Psoas muscle (tissue), 7 donors: ENCODE measurements at regions not wholly inside any gene's neighbourhood (a gene's known extent, or its start where the extent isn't known, plus 50 kb on each side); places are given as distances from the start of the nearest gene placed in this dataset.

Experiments
- ATAC-seq, 4 donors: fragments of 200-7000 bp; cut with Tn5 transposase; one replicate each; pipeline ENCODE4 v1.9.1; 2020; ENCODE audit warnings: moderate library complexity in 3 of 4, mild to moderate bottlenecking in 2 of 4
- DNase-seq, 2 donors: peaks; one replicate each; pipeline ENCODE4 v3.0.0-alpha.2; 2020
- H3K27ac ChIP-seq: fragments of 200-600 bp; one replicate; pipeline ENCODE4 v1.8.0; 2022
- H3K27me3 ChIP-seq, 3 donors: fragments of 200-600 bp in 1 of 3; one replicate each; pipeline versions ENCODE4 v1.6.1 to v1.8.0; 2013 to 2022; ENCODE audit warnings: low read length in 2 of 3, mild to moderate bottlenecking in 2 of 3, moderate library complexity in 1 of 3; ENCODE audit not compliant: insufficient read depth in 3 of 3
- H3K36me3 ChIP-seq, 2 donors: fragments of 200-600 bp in 1 of 2; one replicate each; pipeline versions ENCODE4 v1.6.1 to v1.8.0; 2013 to 2022; ENCODE audit warnings: low read depth in 1 of 2, mild to moderate bottlenecking in 1 of 2, moderate library complexity in 1 of 2; ENCODE audit not compliant: insufficient read depth in 1 of 2
- H3K4me1 ChIP-seq: fragments of 200-600 bp; one replicate; pipeline ENCODE4 v1.8.0; 2022
- H3K4me3 ChIP-seq: fragments of 200-600 bp; one replicate; pipeline ENCODE4 v1.8.0; 2022; ENCODE audit warnings: mild to moderate bottlenecking
- H3K9me3 ChIP-seq: fragments of 200-600 bp; one replicate; pipeline ENCODE4 v1.8.0; 2022
- CTCF ChIP-seq: fragments of 200-600 bp; IDR thresholded peaks from one replicate; pipeline ENCODE4 v1.8.0; 2022; ENCODE audit warnings: antibody characterized with exemption
- WGBS, 3 donors: extraction: QIAGEN DNeasy Blood & Tissue Kit; methylation state at CpG; one replicate each; pipeline versions ENCODE4 v1.1.6 to v1.1.7; 2013; 5-methylcytosine and 5-hydroxymethylcytosine counted together
- intact Hi-C, 2 donors: fragments of 100-400 bp; cut with DNase I; formaldehyde crosslinking; loops; one replicate each; pipeline versions ENCODE4 v1.11.0 to v1.14.2; 2022
- donor health status: healthy with polysubstance abuse.
- donor health status: DM: no; HTN: no; CAD: no; lungs with moderate emphysema.
- donor health status: Bipolar disorder and iron deficiency.
- donor health status: healthy.
- donor health status: DM: yes; HTN: yes; CAD: no.
- donor health status: DM: no; HTN: no; CAD: no.
- donor health status: DM: yes; HTN: yes; CAD: no.

DNA sequence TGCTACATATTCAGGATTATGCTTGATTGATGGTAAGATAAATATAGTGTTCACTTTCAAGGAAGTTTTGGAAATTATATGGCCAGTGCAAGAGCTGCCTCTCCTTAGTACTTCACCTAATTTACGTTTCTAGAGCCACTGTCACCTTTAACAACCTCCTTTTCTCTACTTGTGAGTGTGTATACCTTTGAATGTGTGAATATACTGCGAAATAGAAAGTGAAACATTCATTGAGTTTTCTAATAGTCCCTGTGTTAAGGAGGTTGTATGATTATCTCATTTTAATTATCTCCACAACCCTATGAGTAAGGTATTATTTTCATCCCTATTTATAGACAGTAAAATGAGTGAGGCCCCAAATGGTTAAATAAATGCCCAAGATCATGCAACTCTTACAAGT lies 1050.5 kb downstream of the XPNPEP1 start:
- H3K27me3 ChIP-seq, result no peaks in the 10 kb centered on the region
- no peaks in the 10 kb centered on the region for H3K36me3 ChIP-seq
- 43 to 65% (median 54%) methylated on average over 2 of the region's 2 CpGs for whole genome bisulfite sequencing, 3 donors
- no peak for TF ChIP-seq CTCF
- intact Hi-C loops, result no loop called here
- no peaks in the 10 kb centered on the region for H3K4me1 ChIP-seq
- H3K27ac ChIP-seq, result no peak overlapping the region
- no peak for ATAC-seq
- H3K9me3 ChIP-seq, result no peaks in the 10 kb centered on the region
- DNase-seq, result no peak
- no peak overlapping the region for H3K4me3 ChIP-seq

DNA sequence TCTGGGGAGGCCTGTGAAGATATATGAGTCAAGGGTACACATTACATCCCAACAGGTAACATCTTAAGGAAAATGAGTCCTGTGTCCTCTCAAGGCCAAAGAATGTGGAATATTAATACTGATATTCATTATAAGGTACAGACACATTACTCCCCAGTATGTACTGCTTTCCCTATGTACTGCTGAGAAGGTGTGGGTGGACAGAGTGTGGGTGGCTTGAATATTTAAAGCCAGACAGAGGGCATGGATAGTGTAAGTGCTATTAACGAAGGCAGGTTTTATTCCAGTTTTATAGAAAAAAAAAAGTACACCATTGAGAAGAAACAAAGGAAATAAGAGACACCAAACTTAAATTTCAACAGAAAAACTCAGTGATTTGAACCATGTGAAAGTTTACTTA lies 1054.4 kb downstream of the XPNPEP1 start:
- DNase-seq (no peak), ATAC-seq (no peak)
- TF ChIP-seq CTCF, result no peak
- Histone ChIP-seq H3K9me3 (no peaks in the 10 kb centered on the region), H3K4me1 (no peaks in the 10 kb centered on the region), H3K27ac (no peak overlapping the region), H3K36me3 (no peaks in the 10 kb centered on the region), H3K27me3 (no peaks in the 10 kb centered on the region), H3K4me3 (no peak overlapping the region)
- intact Hi-C loops, result no loop called here
- WGBS, 3 donors, result 57 to 61% (median 58%) methylated on average over 1 of the region's 1 CpG

DNA sequence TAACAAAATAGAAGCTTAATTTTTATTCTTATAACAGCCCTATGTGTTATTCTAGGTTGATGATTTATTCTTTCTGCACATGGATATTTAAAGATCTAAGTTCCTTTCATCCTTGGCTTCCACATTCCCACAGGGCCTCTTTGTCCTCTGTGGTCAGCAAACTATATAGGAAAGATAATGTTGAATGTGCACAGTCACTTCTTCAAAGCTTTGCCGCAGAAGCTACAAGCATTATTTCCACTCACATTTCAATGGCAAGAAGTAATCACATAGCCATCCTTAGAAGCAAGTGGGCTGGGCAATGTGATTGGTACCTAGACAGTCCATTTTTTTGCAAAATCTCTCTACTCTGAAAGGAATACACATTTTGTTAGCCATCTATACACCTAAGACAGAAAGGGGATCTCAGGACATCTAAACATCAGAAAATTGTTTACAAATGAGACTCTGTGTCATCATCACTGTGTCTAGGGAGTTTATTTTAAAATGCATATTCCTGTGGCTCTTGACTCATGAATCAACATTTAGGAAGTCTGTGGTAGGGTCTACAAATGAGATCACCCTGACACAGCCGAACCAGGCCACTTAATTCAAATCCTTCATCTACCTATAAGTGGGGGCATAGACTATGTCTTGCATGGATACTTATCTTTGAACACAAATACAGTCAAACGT lies 1060.5 kb downstream of the XPNPEP1 start:
- Histone ChIP-seq H3K27ac (no peak overlapping the region), H3K36me3 (no peaks in the 10 kb centered on the region), H3K4me1 (no peaks in the 10 kb centered on the region), H3K9me3 (no peaks in the 10 kb centered on the region), H3K27me3 (no peaks in the 10 kb centered on the region), H3K4me3 (no peak overlapping the region)
- WGBS, 3 donors, result 69 to 71% (median 69%) methylated on average over 3 of the region's 3 CpGs
- no peak for ATAC-seq
- no peak for DNase-seq
- intact Hi-C loops, result no loop called here
- no peak for TF ChIP-seq CTCF

- Histone ChIP-seq H3K4me1 (no peaks in the 10 kb centered on the region), H3K9me3 (no peaks in the 10 kb centered on the region), H3K27me3 (no peaks in the 10 kb centered on the region), H3K27ac (no peak overlapping the region), H3K36me3 (no peaks in the 10 kb centered on the region), H3K4me3 (no peak overlapping the region)
- ATAC-seq, result no peak
- intact Hi-C loops, result no loop called here
- no peak for DNase-seq
- TF ChIP-seq CTCF, result no peak
- WGBS, 3 donors, result 70 to 77% (median 74%) methylated on average over 5 of the region's 5 CpGs
Measured at GRCh38 chr10:108861181-108861754, 1062.0 kb downstream of the XPNPEP1 start.

GRCh38 chr10:108852211-108852610 lies 1071.1 kb downstream of the XPNPEP1 start:
- no peak for ATAC-seq
- H3K4me3 ChIP-seq, result no peak overlapping the region
- no peak overlapping the region for H3K27ac ChIP-seq
- H3K27me3 ChIP-seq, result no peaks in the 10 kb centered on the region
- H3K4me1 ChIP-seq, result no peaks in the 10 kb centered on the region
- WGBS, 3 donors, result 82 to 84% (median 83%) methylated on average over 4 of the region's 4 CpGs
- no peaks in the 10 kb centered on the region for H3K36me3 ChIP-seq
- DNase-seq, result no peak
- no peak for TF ChIP-seq CTCF
- intact Hi-C loops, result no loop called here
- no peaks in the 10 kb centered on the region for H3K9me3 ChIP-seq
